ENCODE measurements at regions not wholly inside any gene's neighbourhood (a gene's known extent, or its start where the extent isn't known, plus 50 kb on each side); places are given as distances from the start of the nearest gene placed in this dataset.
"Not testable (repeated sequence)": the region's sequence is repeated elsewhere in the genome, so short reads cannot be mapped to it uniquely, and the experiment has no call there.

DNA sequence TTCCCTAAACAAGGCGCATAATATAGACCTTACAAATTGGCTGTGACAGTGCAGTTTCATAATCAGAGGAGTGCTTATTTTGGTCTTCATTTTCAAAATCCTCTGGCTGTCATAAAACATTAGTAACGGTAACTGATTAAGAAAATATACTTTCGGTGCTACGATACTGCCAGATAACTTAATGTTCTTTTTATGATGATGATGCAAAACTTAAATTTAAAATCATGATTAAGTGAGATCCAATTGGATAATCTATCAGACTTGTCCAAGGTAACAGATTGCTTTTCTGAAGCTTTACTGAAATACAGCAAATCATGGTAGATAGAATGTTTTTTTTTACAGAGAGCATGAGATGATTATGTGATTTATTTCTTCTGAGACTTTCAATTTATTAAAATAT is 364.2 kb upstream of the CNTN3 start:
- H4K20me1 ChIP-seq = no peaks in the 10 kb centered on the region
- no peaks in the 10 kb centered on the region for H3K9me3 ChIP-seq (replicated peaks in 1 of 11)
- H3K27ac ChIP-seq = no peak overlapping the region
- H3K36me3 ChIP-seq = no peaks in the 10 kb centered on the region
- TF ChIP-seq Cebpa-rat (IDR thresholded peaks at IDR 0.05) = no peak
- no peak overlapping the region for H3K4me2 ChIP-seq
- H3K4me3 ChIP-seq = no peak overlapping the region
- H3K4me1 ChIP-seq = peaks cover 0 to 8% (median 4%) of the 10 kb centered on the region in 10 experiments; a peak in 3 of 20 replicates
- H3K27me3 ChIP-seq = no peaks in the 10 kb centered on the region
- no peak overlapping the region for H3K9ac ChIP-seq

GRCh38 chr3:74985028-74985904 is 370.8 kb upstream of the CNTN3 start:
- not testable (repeated sequence) for H3K4me1 ChIP-seq, H3K36me3 ChIP-seq, H3K9ac ChIP-seq, H3K27ac ChIP-seq, H3K4me2 ChIP-seq, H3K27me3 ChIP-seq, H4K20me1 ChIP-seq, H3K4me3 ChIP-seq
- peaks cover 3 to 17% (median 11%) of the 10 kb centered on the region in 11 experiments; a peak in 16 of 22 replicates for H3K9me3 ChIP-seq (replicated peaks in 1 of 11)

- peaks cover 3 to 17% (median 11%) of the 10 kb centered on the region in 11 experiments; a peak in 16 of 22 replicates for H3K9me3 ChIP-seq (replicated peaks in 1 of 11)
- no peak overlapping the region for H3K9ac ChIP-seq
- H4K20me1 ChIP-seq = no peaks in the 10 kb centered on the region
- TF ChIP-seq Cebpa-rat (IDR thresholded peaks at IDR 0.05) = no peak
- no peaks in the 10 kb centered on the region for H3K36me3 ChIP-seq
- no peak overlapping the region for H3K4me2 ChIP-seq
- no peaks in the 10 kb centered on the region for H3K27me3 ChIP-seq
- H3K27ac ChIP-seq = no peak overlapping the region
- H3K4me3 ChIP-seq = no peak overlapping the region
- H3K4me1 ChIP-seq = peaks cover 0 to 8% (median 0%) of the 10 kb centered on the region in 10 experiments; a peak in 3 of 20 replicates
Observed at GRCh38 chr3:74988095-74988494, 373.6 kb upstream of the CNTN3 start.

DNA sequence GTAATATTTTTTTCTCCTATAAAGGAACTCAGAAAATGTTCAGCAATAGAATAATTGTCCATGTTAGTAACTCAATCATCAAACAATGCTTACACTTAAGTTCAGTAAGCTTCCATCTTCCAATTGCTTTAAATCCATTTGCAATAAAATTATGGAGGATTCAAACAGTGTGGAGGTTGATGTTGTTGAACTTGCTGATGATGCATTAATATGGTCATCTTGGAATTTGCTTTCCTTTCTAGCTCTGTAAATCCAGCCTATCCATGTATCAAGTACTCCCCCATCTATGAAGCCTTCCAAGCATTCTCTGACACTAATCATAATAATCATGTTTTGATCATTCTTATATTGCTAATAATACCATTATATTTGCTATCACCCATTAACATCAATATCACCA is 378.4 kb upstream of the CNTN3 start:
- no peak overlapping the region for H3K4me2 ChIP-seq
- H3K9me3 ChIP-seq (replicated peaks in 1 of 11) = no peaks in the 10 kb centered on the region
- no peaks in the 10 kb centered on the region for H3K36me3 ChIP-seq
- H3K27ac ChIP-seq = no peak overlapping the region
- no peaks in the 10 kb centered on the region for H4K20me1 ChIP-seq
- peaks cover 0 to 8% (median 0%) of the 10 kb centered on the region in 10 experiments; a peak in 3 of 20 replicates for H3K4me1 ChIP-seq
- H3K4me3 ChIP-seq = no peak overlapping the region
- H3K9ac ChIP-seq = no peak overlapping the region
- TF ChIP-seq Cebpa-rat (IDR thresholded peaks at IDR 0.05) = no peak
- no peaks in the 10 kb centered on the region for H3K27me3 ChIP-seq

DNA sequence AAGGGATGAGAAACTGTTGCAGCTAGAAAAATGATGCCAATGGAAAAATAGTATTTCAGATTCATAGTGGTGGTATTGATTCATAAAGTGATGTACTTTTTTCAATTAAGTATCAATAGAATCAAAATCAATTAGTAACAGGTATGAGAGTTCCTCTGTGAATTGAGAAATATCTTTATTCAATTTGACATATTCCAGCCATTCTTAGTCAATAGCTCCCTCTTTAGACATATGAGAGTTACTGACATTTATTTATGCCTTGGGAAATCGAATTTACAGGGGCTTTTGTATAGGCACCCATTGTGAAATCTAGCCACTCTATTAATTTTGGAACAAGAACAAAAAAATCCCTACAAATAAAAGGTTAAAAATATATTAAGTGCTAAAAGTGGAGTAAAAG is 386.9 kb upstream of the CNTN3 start:
- no peak for TF ChIP-seq Cebpa-rat (IDR thresholded peaks at IDR 0.05)
- no peaks in the 10 kb centered on the region for H3K27me3 ChIP-seq
- no peaks in the 10 kb centered on the region for H4K20me1 ChIP-seq
- no peak overlapping the region for H3K4me3 ChIP-seq
- H3K9ac ChIP-seq = no peak overlapping the region
- H3K4me2 ChIP-seq = no peak overlapping the region
- H3K4me1 ChIP-seq = no peaks in the 10 kb centered on the region
- no peak overlapping the region for H3K27ac ChIP-seq
- H3K36me3 ChIP-seq = no peaks in the 10 kb centered on the region
- H3K9me3 ChIP-seq (replicated peaks in 1 of 11) = no peaks in the 10 kb centered on the region

GRCh38 chr3:75012791-75013331 is 398.4 kb upstream of the CNTN3 start:
- no peak overlapping the region for H3K27ac ChIP-seq
- no peaks in the 10 kb centered on the region for H4K20me1 ChIP-seq
- H3K27me3 ChIP-seq = no peaks in the 10 kb centered on the region
- TF ChIP-seq Cebpa-rat (IDR thresholded peaks at IDR 0.05) = no peak
- H3K4me2 ChIP-seq = no peak overlapping the region
- H3K4me1 ChIP-seq = no peaks in the 10 kb centered on the region
- no peaks in the 10 kb centered on the region for H3K9me3 ChIP-seq (replicated peaks in 1 of 11)
- H3K36me3 ChIP-seq = no peaks in the 10 kb centered on the region
- H3K9ac ChIP-seq = no peak overlapping the region
- H3K4me3 ChIP-seq = no peak overlapping the region

- no peaks in the 10 kb centered on the region for H3K36me3 ChIP-seq
- no peaks in the 10 kb centered on the region for H3K4me1 ChIP-seq
- H3K4me2 ChIP-seq = no peak overlapping the region
- no peak overlapping the region for H3K27ac ChIP-seq
- H3K4me3 ChIP-seq = no peak overlapping the region
- no peaks in the 10 kb centered on the region for H3K9me3 ChIP-seq (replicated peaks in 1 of 11)
- H3K27me3 ChIP-seq = no peaks in the 10 kb centered on the region
- no peak overlapping the region for H3K9ac ChIP-seq
- no peak for TF ChIP-seq Cebpa-rat (IDR thresholded peaks at IDR 0.05)
- no peaks in the 10 kb centered on the region for H4K20me1 ChIP-seq
Observed at GRCh38 chr3:75014008-75014407, 399.5 kb upstream of the CNTN3 start.

DNA sequence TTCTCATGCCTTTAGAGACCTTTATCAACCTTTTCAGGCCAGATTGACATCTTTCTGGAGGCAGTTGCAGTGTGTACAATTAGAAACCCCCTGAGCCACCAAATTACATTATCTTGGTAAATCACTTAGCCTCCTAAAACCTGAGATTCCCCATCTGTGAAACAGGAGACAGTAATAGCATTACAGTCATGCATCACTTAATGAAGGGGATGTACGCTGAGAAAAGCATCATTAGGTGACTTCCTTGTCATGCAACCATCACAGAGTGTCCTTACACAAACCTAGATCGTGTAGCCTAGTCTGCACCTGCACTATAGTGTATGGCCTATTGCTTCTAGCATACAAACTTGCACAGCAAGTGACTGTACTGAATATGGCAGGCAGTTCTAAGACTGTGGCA is 400.8 kb upstream of the CNTN3 start:
- Histone ChIP-seq H3K36me3 (no peaks in the 10 kb centered on the region), H3K4me1 (no peaks in the 10 kb centered on the region), H3K27ac (no peak overlapping the region), H3K4me2 (no peak overlapping the region), H3K9ac (no peak overlapping the region), H3K27me3 (no peaks in the 10 kb centered on the region), H3K9me3 (replicated peaks in 1 of 11) (no peaks in the 10 kb centered on the region), H3K4me3 (no peak overlapping the region), H4K20me1 (no peaks in the 10 kb centered on the region)
- no peak for TF ChIP-seq Cebpa-rat (IDR thresholded peaks at IDR 0.05)

GRCh38 chr3:75035146-75035545 is 420.7 kb upstream of the CNTN3 start:
- Histone ChIP-seq H3K4me1 (no peaks in the 10 kb centered on the region), H3K9me3 (replicated peaks in 1 of 11) (peaks cover 0 to 2% (median 0%) of the 10 kb centered on the region in 11 experiments; a peak in 1 of 22 replicates), H3K27me3 (no peaks in the 10 kb centered on the region), H3K4me3 (no peak overlapping the region), H3K4me2 (no peak overlapping the region), H3K9ac (no peak overlapping the region), H3K27ac (no peak overlapping the region), H3K36me3 (no peaks in the 10 kb centered on the region), H4K20me1 (no peaks in the 10 kb centered on the region)
- no peak for TF ChIP-seq Cebpa-rat (IDR thresholded peaks at IDR 0.05)

- no peak for TF ChIP-seq Cebpa-rat (IDR thresholded peaks at IDR 0.05)
- H3K9me3 ChIP-seq (replicated peaks in 1 of 11) = peaks cover 45 to 72% (median 62%) of the 10 kb centered on the region in 11 experiments
- H3K27me3 ChIP-seq = no peaks in the 10 kb centered on the region
- no peak overlapping the region for H3K4me2 ChIP-seq
- H4K20me1 ChIP-seq = no peaks in the 10 kb centered on the region
- H3K27ac ChIP-seq = no peak overlapping the region
- H3K36me3 ChIP-seq = peaks cover 0 to 5% (median 0%) of the 10 kb centered on the region in 11 experiments; a peak in 1 of 22 replicates
- no peak overlapping the region for H3K4me3 ChIP-seq
- peaks cover 0 to 12% (median 3%) of the 10 kb centered on the region in 10 experiments; a peak in 6 of 20 replicates for H3K4me1 ChIP-seq
- no peak overlapping the region for H3K9ac ChIP-seq
Observed at GRCh38 chr3:75042941-75043340, 428.5 kb upstream of the CNTN3 start.

Data from BLaER1 treated with 17β-estradiol and CSF1 and Interleukin-3, amounts not matched to agents 10 nM and 100 nM (cell line).